GM11168 (cell line): ENCODE measurements at regions not wholly inside any gene's neighbourhood (a gene's known extent, or its start where the extent isn't known, plus 50 kb on each side); places are given as distances from the start of the nearest gene placed in this dataset.
"Not testable (repeated sequence)": the region's sequence is repeated elsewhere in the genome, so short reads cannot be mapped to it uniquely, and the experiment has no call there.

ENCODE experiments used
- in situ Hi-C: fragments of 300-500 bp; cut with MboI; formaldehyde crosslinking; loops from one replicate; pipeline ENCODE4 v1.12.0; 2022; ENCODE audit warnings: low sequenced_read_pairs; ENCODE audit not compliant: unreplicated experiment

- in situ Hi-C loops: no loop called here
Measured at GRCh38 chr1:193462629-193463320, 276.4 kb upstream of the B3GALT2 start.

DNA sequence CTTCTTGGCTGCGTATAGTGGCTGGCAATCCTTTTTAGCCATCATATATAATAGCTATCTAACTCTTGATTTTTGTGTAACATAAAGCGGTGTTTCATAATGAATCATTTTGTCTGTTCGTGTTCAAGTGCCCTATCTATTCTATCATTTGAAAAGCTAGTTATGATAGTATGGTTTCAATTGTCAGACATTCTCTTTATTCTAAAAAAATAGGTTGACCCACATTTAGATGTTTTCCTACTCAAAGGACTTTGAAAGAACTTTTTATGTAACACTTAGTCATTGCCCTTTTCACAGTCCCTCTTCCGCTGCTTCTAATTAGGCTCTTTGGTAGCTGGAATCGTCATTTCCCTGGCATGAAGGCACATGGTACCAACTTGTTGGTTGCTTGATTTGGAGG lies 272.2 kb upstream of the B3GALT2 start:
- in situ Hi-C loops: no loop called here

GRCh38 chr1:193457676-193458075 lies 271.3 kb upstream of the B3GALT2 start:
- in situ Hi-C loops: no loop called here

GRCh38 chr1:193456811-193457280 lies 270.4 kb upstream of the B3GALT2 start:
- in situ Hi-C loops: no loop called here

DNA sequence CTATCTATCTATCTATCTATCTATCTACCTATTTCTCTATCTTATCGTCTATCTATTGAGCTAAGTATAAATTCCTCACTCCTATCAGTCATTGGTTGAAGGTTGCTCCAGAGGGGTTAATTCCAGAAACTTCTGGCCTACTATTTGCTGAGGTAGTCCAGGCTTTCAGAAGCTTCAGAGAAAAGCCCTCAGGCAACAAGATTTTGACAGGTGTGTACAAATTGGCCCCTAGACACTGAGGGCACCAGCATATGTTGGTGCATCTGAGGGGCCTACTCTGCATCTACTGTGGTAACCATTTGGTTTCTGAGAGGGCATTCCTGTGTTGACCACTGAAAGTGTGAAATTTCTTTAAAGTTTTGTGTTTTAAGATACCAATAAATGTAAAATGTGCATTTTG lies 265.2 kb upstream of the B3GALT2 start:
- in situ Hi-C loops: no loop called here

DNA sequence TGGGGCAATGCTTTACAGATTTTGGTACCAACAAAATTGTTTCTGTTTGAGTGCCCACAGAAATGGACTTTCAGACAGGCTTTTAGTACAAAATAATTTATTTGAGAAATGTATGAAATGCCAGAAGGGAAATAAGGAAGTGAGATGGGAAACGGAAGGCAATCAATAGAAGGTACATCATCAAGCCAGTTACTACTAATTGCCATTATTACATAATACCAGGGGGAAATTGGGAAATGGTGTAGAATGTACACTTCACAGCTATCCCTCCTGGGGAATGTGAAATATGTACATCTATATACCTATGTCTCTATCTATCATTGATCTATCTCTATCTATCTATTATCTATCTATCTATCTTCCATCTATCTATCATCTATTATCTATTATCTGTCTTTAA lies 264.6 kb upstream of the B3GALT2 start:
- in situ Hi-C loops: no loop called here

DNA sequence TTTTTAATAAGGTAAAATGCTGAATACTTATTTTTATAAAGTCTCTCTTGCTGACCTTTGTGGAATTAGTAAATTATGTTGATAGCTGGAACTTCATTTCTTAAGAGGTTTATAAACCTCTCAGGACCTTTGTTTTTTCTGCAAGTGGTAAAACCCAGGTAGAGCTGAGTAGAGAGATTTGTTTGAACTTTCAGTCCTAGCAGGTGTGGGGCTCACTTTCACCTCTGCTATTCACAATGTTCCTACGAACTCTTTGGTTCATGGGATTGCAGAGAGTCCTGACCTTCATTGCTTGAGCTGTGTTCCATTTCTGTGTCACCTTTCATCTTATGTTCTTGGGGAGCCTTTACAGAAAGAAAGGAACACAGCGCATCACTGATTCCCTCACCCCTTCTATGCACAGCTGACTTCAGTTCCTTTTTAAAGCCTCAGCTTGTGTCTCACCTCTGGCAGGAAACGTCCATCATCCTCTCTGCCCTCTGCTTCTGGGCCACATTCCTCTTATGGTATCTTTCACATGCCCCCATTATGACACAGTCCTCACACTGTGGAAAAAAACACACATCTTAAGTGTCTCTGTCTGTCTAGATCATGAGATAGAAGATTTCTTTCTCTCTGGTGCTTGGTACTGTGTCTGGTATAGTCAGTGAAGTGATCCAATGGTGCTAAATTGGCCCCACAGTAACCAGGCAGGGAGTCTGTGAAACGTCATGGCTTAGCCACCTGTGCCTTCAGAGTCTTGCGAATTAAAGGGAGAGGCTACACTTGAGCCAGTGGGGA lies 262.5 kb upstream of the B3GALT2 start:
- in situ Hi-C loops: no loop called here

DNA sequence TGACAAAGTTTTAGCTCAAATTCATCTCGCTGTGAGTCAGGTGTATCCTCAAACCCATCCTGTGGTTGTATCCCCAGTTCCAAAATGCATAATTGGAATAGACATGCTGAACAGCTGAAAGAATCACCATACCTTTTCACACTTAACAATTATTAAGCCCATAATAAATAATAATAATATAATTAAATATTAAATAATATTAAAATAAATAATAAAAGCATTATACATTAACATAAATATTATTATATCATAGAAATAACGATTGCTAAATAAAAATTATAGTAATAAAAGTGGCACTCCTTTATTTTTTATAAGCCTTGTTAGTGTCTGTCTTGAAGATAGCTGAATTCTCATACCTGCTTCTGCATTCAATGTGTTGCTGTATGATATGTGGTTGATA lies 257.5 kb upstream of the B3GALT2 start:
- in situ Hi-C loops: no loop called here

DNA sequence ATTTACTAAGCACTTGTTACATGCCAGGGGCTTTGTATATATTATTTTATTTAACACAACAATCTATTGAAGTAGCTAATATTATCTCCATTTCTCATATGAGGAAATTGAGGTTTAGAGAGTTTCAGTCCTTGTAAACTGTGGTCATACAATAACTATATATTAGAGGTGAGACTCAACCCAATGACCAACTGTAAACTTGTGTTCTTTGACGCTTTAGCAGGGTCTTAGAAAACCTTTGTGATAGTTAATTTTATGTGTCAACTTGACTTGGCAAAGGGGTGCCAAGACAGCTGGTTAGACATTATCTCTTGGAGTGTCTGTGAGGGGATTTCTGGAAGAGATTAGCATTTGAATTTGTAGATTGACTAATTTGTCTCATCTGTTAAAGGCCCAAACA lies 252.4 kb upstream of the B3GALT2 start:
- in situ Hi-C loops: no loop called here

DNA sequence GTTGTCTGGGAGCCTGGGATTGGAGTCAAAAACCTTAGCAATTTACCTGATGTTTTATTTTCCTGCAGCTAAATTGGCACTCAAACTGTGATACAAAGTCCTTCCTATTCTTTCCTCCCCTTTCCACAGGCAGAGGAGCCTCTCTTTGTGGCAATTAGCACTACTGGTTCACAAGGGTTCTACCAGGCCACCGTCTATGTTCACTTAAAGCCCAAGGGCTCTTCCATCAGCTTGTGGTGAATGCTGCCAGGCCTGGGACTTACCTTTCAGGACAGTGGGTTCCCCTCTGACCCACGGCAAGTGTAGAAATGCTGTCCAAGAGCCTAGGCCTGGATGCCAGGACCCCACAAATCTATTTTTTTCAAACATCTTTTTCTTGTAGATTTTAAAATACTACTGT lies 251.9 kb upstream of the B3GALT2 start:
- in situ Hi-C loops: no loop called here

GRCh38 chr1:193437785-193438184 lies 251.4 kb upstream of the B3GALT2 start:
- in situ Hi-C loops: no loop called here

GRCh38 chr1:193437333-193437732 lies 250.9 kb upstream of the B3GALT2 start:
- in situ Hi-C loops: not testable (repeated sequence)

DNA sequence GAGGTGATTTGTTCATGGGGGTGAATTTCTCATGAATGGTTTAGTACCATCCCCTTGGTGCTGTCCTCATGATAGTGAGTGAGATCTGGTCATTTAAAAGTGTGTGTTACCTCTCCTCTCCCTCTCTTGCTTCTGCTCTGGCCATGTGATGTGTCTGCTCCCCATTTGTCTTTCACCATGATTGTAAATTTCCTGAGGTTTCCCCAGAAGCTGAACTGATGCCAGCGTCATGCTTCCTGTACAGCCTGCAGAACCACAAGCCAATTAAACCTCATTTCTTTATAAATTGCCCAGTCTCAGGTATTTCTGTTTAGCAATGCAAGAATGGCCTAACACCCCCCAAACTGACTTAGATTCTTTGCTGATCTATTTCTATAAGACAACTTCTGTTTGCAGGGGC lies 249.4 kb upstream of the B3GALT2 start:
- in situ Hi-C loops: no loop called here

DNA sequence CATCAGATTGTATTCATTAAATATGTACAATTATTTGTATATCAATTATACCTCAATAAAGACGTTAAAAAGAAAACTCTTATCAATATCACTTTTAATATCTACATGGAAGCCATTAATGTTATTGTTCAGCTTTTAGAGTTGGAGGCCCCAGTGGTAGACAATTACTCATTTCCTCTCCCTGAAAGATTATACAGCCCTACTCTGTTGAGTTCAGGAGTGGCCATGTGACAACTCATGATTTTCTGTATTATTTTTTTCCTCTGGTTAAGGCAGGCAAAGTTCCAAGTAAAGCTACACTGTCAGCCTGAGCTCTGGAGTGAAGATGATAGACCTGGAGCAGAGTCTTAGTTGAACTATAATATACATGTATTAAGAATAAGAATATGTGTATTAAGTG lies 247.9 kb upstream of the B3GALT2 start:
- in situ Hi-C loops: no loop called here

- in situ Hi-C loops: no loop called here
Measured at GRCh38 chr1:193433599-193433998, 247.2 kb upstream of the B3GALT2 start.

DNA sequence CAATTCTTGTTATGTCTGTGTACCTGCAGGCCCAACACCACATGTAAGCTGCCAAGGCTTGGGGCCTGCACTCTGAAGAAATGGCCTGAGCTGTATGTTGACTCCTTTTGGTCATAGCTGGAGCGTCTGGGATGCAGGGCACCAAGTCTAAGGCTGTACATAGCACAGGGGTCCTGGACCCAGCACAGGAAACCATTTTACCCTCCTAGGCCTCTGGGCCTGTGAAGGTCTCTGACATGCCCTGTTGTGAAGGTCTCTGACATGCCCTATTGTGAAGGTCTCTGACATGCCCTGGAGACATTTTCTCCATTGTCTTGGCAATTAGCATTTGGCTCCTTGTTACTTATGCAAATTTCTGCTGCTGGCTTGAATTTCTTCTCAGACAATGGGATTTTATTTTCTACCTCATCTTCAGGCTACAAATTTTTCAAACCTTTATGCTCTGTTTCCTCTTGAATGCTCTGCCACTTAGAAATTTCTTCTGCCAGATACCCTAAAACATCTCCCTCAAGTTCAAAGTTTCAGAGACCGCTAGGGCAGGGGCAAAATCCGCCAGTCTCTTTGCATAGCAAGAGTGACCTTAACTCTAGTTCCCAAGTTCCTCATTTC lies 246.7 kb upstream of the B3GALT2 start:
- in situ Hi-C loops: no loop called here

DNA sequence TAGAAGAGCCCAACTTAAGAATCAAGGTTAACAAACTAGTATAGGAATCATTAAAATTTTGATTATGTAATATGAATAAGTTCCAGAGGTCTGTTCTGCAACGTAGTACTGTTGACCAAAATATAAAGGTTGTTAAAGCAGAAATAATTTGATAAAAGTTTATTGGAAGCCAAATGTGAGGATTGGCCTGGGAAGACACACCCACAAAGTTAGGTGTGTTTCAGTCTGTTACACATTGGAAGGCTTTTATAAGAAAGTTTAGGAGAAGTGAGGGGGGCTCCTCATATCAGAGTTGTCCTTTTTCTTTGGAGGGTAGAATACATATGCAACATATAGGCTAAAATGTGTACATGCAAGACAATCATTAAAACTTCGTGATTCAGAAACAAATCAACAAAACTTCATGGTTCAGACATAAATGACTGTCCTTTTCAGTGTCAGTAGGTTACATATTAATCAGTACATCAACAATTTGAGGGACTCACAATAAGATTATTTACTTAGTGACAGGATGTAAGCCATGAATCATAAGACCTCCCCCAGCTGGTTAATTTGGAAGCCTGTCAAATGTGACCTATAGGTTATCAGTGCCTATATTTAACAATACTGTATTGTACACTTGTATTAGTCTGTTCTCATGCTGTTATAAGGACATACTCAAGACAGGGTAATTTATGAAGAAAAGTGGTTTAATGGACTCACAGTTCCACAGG lies 245.0 kb upstream of the B3GALT2 start:
- in situ Hi-C loops: no loop called here

DNA sequence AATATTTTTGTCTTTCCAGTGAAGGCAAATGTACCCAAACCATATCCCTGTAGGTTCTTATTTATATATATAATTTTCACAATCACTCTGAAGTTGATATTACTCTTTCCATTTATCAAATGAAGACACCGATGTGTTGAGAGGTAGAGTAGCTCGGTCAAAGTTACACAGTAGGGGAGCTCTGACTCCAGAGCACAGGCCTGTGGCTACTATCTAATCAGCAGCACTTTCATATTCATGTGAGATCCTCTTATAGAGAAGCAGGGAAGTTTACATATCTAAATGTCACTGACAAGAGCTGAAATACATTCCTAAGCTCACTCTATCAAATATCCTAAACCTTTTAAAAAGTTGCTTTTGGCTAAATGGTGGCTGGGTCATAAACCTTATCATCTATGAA lies 241.1 kb upstream of the B3GALT2 start:
- in situ Hi-C loops: no loop called here

DNA sequence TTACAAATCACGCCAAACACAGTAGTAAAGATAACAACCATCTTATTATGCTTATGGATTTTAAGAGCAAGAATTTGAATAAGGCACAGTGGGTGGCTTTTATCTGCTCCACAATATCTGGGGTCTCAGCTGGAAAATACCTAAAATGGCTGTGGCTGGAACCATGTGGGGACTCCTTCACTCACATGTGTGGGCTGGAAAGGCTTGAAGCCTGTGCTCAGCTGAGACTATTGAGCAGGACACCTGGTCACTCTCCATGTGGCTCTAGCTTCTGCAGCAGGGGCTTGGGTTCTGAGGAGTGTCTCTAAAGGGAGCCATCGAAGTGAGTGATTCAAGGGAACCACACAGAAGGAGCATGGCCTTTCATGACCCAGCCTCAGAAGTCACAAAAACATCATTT lies 239.6 kb upstream of the B3GALT2 start:
- in situ Hi-C loops: no loop called here

- in situ Hi-C loops: loop anchor here (25.0 kb wide), 1 partner anchor 866 kb away; no protein-coding TSS in a partner anchor
Measured at GRCh38 chr1:193421487-193421886, 235.1 kb upstream of the B3GALT2 start.

- in situ Hi-C loops: loop anchor here (25.0 kb wide), 1 partner anchor 868 kb away; no protein-coding TSS in a partner anchor
Measured at GRCh38 chr1:193419295-193419694, 232.9 kb upstream of the B3GALT2 start.
